Neural crest cell (in vitro differentiated cells): ENCODE measurements at regions not wholly inside any gene's neighbourhood (a gene's known extent, or its start where the extent isn't known, plus 50 kb on each side); places are given as distances from the start of the nearest gene placed in this dataset.

Source experiments
- DNase-seq: peaks from one replicate; pipeline ENCODE4 v3.0.0; 2021; ENCODE audit warnings: low read depth, mixed read lengths, low spot score
- H3K27ac Mint-ChIP-seq: one replicate; pipeline ENCODE4 v1.8.0; 2021; ENCODE audit warnings: mild to moderate bottlenecking, mixed read lengths; ENCODE audit not compliant: unreplicated experiment
- H3K27me3 Mint-ChIP-seq: 2 replicates; pipeline ENCODE4 v1.8.0; 2021; ENCODE audit warnings: low read depth, mild to moderate bottlenecking, mixed read lengths
- H3K36me3 Mint-ChIP-seq: 2 replicates; pipeline ENCODE4 v1.8.0; 2021; ENCODE audit warnings: low read depth, mild to moderate bottlenecking, mixed read lengths
- H3K4me1 Mint-ChIP-seq: 2 replicates; pipeline ENCODE4 v1.8.0; 2021; ENCODE audit warnings: mixed read lengths
- H3K4me3 Mint-ChIP-seq: one replicate; pipeline ENCODE4 v1.8.0; 2021; ENCODE audit warnings: mild to moderate bottlenecking, mixed read lengths
- H3K9me3 Mint-ChIP-seq: 2 replicates; pipeline ENCODE4 v1.8.0; 2021; ENCODE audit warnings: mixed read lengths
- TF ChIP-seq, protein P1 (sequence below): fragments of 200-600 bp; sonication (generic); conservative IDR thresholded peaks from 2 replicates; pipeline ENCODE4 v1.5.0; 2021; ENCODE audit warnings: antibody characterized with exemption, mild to moderate bottlenecking

DNA sequence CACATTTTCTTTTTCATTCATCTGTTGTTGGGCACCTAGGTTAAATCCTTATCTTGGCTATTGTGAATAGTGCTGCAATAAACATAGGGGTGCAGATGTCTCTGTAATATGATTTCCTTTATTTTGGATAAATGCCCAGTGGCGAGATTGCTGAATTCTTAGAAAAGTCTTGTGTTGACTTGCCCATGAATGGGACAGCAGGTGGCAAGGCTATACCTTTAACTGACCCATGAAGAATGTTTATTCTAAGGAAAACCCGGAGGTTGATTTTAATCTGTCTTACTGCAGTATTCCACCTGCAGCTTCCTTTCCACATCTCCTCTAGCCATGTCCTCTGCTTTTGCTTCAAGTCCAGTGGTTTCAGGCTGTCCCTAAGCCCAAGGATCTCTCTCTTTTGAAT, 220.6 kb downstream of the SNCA start:
- Mint-ChIP-seq H3K27me3 (no peaks in the 10 kb centered on the region), H3K4me1 (peaks cover 27% of the 10 kb centered on the region), H3K36me3 (no peaks in the 10 kb centered on the region), H3K27ac (no peak overlapping the region), H3K9me3 (peaks cover 8% of the 10 kb centered on the region), H3K4me3 (no peak overlapping the region)
- TF ChIP-seq, protein P1, sequence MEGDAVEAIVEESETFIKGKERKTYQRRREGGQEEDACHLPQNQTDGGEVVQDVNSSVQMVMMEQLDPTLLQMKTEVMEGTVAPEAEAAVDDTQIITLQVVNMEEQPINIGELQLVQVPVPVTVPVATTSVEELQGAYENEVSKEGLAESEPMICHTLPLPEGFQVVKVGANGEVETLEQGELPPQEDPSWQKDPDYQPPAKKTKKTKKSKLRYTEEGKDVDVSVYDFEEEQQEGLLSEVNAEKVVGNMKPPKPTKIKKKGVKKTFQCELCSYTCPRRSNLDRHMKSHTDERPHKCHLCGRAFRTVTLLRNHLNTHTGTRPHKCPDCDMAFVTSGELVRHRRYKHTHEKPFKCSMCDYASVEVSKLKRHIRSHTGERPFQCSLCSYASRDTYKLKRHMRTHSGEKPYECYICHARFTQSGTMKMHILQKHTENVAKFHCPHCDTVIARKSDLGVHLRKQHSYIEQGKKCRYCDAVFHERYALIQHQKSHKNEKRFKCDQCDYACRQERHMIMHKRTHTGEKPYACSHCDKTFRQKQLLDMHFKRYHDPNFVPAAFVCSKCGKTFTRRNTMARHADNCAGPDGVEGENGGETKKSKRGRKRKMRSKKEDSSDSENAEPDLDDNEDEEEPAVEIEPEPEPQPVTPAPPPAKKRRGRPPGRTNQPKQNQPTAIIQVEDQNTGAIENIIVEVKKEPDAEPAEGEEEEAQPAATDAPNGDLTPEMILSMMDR, result no peak
- no peak for DNase-seq

- H3K36me3 Mint-ChIP-seq, result no peaks in the 10 kb centered on the region
- TF ChIP-seq, protein P1, result no peak
- peaks cover 26% of the 10 kb centered on the region for H3K4me1 Mint-ChIP-seq
- no peak overlapping the region for H3K27ac Mint-ChIP-seq
- H3K27me3 Mint-ChIP-seq, result no peaks in the 10 kb centered on the region
- peaks cover 8% of the 10 kb centered on the region for H3K9me3 Mint-ChIP-seq
- DNase-seq, result no peak
- H3K4me3 Mint-ChIP-seq, result no peak overlapping the region
These were observed 221.9 kb downstream of the SNCA start for GRCh38 chr4:89615051-89615450.

DNA sequence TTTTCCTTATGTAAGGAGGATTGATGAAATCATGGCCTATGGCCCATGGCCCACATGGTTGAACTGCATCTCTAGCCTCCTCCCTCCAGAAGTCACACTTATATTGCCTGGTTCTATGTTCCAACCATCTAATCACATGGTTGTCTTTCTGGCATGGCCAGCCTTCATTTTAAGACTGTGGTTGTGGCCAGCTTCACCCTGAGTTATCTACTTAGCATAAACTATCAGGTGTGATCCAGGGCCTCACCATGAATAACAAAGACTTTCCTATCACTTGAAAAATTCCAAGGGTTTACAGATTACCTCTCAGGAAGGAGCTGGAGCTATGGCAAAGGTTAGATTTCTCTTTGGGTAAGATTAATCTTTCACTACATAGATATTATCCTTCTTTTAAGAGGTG, 222.8 kb downstream of the SNCA start:
- TF ChIP-seq, protein P1, result no peak

DNA sequence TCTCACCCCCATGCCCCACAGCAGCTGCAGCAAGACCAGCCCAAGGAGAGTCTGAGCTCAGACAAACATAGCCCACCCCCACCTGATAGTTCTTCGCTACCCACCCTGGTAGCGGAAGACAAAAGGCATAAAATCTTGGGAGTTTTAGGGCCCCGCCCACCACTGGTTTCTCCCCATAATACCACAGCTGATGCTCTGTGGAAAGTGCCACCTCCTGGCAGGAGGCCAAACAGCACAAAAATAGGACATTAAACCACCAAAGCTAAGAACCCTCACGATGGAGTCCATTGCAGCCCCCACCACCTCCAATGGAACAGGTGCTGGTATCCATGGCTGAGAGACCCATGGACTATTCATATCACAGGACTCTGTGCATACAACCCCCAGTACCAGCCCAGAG, 226.7 kb downstream of the SNCA start:
- Mint-ChIP-seq H3K4me3 (no peak overlapping the region), H3K4me1 (no peaks in the 10 kb centered on the region), H3K36me3 (no peaks in the 10 kb centered on the region), H3K27ac (no peak overlapping the region), H3K9me3 (peaks cover 8% of the 10 kb centered on the region), H3K27me3 (no peaks in the 10 kb centered on the region)
- TF ChIP-seq, protein P1, result no peak
- no peak for DNase-seq

More for the DNA sequence above, 222.8 kb downstream of the SNCA start:
- peaks cover 17% of the 10 kb centered on the region for H3K4me1 Mint-ChIP-seq
- H3K4me3 Mint-ChIP-seq, result no peak overlapping the region
- DNase-seq, result no peak
- H3K9me3 Mint-ChIP-seq, result peaks cover 8% of the 10 kb centered on the region
- H3K36me3 Mint-ChIP-seq, result no peaks in the 10 kb centered on the region
- no peaks in the 10 kb centered on the region for H3K27me3 Mint-ChIP-seq
- no peak overlapping the region for H3K27ac Mint-ChIP-seq

DNA sequence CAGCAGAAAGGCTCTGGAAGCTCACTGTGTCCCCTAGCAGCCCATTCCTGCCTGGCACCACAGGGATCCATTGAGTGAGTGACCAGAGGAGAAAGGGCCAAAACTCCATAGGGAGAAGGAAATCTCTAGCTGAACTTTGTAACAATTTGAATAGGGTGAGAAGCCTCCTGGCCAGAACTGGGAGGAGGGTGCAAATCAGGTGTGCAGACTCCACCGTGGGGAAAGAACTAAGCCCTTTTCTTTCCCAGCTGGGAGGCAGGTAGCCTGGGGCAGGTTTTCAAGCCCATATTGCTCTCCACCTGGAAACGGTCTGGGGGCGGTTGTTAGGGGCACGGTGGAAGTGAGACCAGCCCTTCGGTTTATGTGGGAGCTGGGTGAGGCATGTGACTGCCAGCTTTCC, 227.2 kb downstream of the SNCA start:
- Mint-ChIP-seq H3K4me3 (no peak overlapping the region), H3K9me3 (peaks cover 11% of the 10 kb centered on the region), H3K27me3 (no peaks in the 10 kb centered on the region), H3K27ac (no peak overlapping the region), H3K4me1 (no peaks in the 10 kb centered on the region), H3K36me3 (no peaks in the 10 kb centered on the region)
- TF ChIP-seq, protein P1, result no peak
- no peak for DNase-seq

DNA sequence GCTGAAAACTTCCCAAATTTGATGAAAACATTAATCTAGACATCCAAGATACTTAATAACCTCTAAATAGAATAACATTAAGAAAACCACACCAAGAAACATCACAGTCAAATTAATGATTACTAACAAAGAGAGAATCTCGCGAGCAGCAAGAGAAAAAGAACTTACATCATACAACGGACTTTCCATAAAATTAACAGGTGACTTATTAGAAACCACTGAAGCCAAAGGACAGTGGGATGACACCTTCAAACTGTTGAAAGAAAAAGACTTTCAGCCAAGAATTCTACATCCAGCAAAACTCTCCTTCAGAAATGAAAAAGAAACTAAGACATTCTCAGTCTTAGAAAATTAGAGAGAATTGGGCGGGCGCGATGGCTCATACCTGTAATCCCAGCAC, 232.0 kb downstream of the SNCA start:
- DNase-seq, result no peak
- peaks cover 3% of the 10 kb centered on the region for H3K36me3 Mint-ChIP-seq
- TF ChIP-seq, protein P1, result no peak
- no peak overlapping the region for H3K4me3 Mint-ChIP-seq
- no peak overlapping the region for H3K27ac Mint-ChIP-seq
- peaks cover 6% of the 10 kb centered on the region for H3K9me3 Mint-ChIP-seq
- H3K27me3 Mint-ChIP-seq, result no peaks in the 10 kb centered on the region
- no peaks in the 10 kb centered on the region for H3K4me1 Mint-ChIP-seq
